ENCODE measurements at regions not wholly inside any gene's neighbourhood (a gene's known extent, or its start where the extent isn't known, plus 50 kb on each side); places are given as distances from the start of the nearest gene placed in this dataset.

DNA sequence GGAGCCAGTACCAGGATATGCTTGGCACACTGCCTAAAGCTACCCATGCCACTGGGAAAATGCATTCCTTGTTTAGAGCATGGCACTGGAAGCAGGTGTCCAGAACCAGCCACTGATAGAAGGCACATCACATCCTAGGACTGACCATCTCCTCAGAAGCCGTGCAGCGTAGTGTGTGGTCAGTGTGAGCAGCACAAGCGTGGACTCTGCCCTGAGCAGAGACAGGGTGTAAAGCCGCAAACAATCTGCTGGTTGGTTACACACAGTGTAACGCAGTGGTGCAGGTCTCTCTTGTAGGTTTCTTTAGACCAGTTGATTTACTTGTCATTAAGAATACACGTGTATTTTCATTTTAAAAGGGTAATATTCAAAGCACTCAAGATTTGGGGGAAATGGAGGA, 377.8 kb upstream of the HS6ST1 start:
- H3K27ac ChIP-seq, result no peak overlapping the region
- H3K27me3 ChIP-seq, result no peaks in the 10 kb centered on the region
- no peaks in the 10 kb centered on the region for H3K36me3 ChIP-seq (ENCODE audit: low read depth, missing control alignments)
- no peak for DNase-seq
- intact Hi-C loops (cut with DNase I; ENCODE audit: low total_unique reads), result no loop called here
- no peaks in the 10 kb centered on the region for H3K4me1 ChIP-seq
- no peaks in the 10 kb centered on the region for H3K9me3 ChIP-seq
- WGBS, 2 donors, result 94% methylated on average over 6 of the region's 6 CpGs
- TF ChIP-seq, protein P1, sequence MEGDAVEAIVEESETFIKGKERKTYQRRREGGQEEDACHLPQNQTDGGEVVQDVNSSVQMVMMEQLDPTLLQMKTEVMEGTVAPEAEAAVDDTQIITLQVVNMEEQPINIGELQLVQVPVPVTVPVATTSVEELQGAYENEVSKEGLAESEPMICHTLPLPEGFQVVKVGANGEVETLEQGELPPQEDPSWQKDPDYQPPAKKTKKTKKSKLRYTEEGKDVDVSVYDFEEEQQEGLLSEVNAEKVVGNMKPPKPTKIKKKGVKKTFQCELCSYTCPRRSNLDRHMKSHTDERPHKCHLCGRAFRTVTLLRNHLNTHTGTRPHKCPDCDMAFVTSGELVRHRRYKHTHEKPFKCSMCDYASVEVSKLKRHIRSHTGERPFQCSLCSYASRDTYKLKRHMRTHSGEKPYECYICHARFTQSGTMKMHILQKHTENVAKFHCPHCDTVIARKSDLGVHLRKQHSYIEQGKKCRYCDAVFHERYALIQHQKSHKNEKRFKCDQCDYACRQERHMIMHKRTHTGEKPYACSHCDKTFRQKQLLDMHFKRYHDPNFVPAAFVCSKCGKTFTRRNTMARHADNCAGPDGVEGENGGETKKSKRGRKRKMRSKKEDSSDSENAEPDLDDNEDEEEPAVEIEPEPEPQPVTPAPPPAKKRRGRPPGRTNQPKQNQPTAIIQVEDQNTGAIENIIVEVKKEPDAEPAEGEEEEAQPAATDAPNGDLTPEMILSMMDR (IDR thresholded peaks at IDR 0.05), result no peak
- no peak for TF ChIP-seq POLR2A (IDR thresholded peaks at IDR 0.05)
- no peak overlapping the region for H3K4me3 ChIP-seq

DNA sequence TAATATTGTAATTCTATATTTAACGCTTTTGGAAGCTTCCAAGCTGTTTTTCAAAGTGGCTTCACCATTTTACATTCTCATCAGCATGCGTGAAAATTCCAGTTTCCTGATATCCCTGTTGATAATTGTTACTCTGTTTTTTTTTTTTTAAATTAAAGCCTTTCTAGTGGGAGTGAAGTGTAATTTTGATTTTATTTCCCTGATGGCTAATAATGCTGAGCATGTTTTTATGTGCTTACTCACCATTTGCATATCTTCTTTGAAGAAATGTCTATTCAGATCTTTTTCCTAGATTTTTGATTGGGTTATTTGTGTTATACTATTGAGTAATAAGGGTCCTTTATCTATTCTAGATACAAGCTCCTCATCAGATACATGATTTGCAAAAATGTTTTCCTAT, 382.8 kb upstream of the HS6ST1 start:
- intact Hi-C loops (cut with DNase I; ENCODE audit: low total_unique reads), result no loop called here
- Histone ChIP-seq H3K4me3 (no peak overlapping the region), H3K4me1 (no peaks in the 10 kb centered on the region), H3K27ac (no peak overlapping the region), H3K36me3 (ENCODE audit: low read depth, missing control alignments) (no peaks in the 10 kb centered on the region), H3K9me3 (no peaks in the 10 kb centered on the region), H3K27me3 (no peaks in the 10 kb centered on the region)
- WGBS, 2 donors, result 93 to 95% methylated on average over 2 of the region's 2 CpGs
- DNase-seq, result no peak
- TF ChIP-seq, protein P1 (IDR thresholded peaks at IDR 0.05), result no peak
- TF ChIP-seq POLR2A (IDR thresholded peaks at IDR 0.05), result no peak

DNA sequence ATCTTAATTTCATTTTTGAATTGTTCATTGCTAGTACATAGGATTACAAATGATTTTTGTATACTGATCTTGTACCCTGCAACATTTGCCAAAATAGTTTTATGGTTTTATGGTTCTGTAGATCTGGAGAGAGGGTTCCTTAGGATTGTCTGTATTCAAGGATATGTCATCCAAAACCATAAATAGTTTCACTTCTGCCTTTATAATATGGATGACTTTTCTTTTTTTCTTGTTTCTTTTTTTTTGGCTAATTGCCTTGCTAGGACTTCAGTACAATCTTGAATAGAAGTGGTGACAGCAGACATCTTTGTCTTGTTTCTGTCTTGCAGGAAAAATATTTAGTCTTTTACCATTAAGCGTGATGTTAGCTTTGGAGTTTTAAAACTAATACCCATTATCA, 383.9 kb upstream of the HS6ST1 start:
- H3K27ac ChIP-seq, result no peak overlapping the region
- WGBS, 2 donors, result 87 to 94% methylated on average over 1 of the region's 1 CpG
- H3K4me1 ChIP-seq, result no peaks in the 10 kb centered on the region
- DNase-seq, result no peak
- TF ChIP-seq POLR2A (IDR thresholded peaks at IDR 0.05), result no peak
- TF ChIP-seq, protein P1 (IDR thresholded peaks at IDR 0.05), result no peak
- no peaks in the 10 kb centered on the region for H3K27me3 ChIP-seq
- H3K36me3 ChIP-seq (ENCODE audit: low read depth, missing control alignments), result no peaks in the 10 kb centered on the region
- intact Hi-C loops (cut with DNase I; ENCODE audit: low total_unique reads), result no loop called here
- no peak overlapping the region for H3K4me3 ChIP-seq
- H3K9me3 ChIP-seq, result no peaks in the 10 kb centered on the region

DNA sequence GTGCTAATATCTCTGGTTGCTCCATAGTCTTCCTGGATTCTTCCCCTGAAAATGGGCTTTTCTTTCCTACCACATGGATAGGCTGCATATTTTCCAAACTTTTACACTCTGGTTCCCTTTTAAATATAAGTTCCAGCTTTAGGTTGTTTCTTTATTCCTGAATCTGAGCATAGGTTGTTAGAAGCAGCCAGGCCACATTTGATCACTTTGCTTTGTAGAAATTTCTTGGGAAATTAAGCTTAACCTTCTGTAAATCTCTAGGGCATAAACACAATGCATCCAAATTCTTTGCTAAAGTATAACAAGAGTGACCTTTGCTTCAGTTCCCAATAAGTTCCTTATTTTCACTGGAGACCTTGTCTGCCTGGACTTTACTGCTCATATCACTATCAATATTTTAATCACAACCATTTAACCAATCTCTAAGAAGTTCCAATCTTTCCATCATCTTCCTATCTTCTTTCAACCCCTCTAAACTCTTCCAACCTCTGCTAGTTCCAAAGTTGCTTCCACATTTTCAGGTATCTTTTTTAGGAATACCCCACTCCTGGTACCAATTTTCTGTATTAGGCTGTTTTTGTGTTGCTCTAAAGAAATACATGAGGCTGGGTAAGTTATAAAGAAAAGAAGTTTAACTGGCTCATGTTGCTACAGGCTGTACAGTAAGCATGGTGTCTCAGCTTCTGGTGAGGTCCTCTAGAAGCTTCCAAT, 389.6 kb upstream of the HS6ST1 start:
- no peaks in the 10 kb centered on the region for H3K36me3 ChIP-seq (ENCODE audit: low read depth, missing control alignments)
- no peak overlapping the region for H3K27ac ChIP-seq
- H3K9me3 ChIP-seq, result no peaks in the 10 kb centered on the region
- no peak for DNase-seq
- H3K4me3 ChIP-seq, result no peak overlapping the region
- no peaks in the 10 kb centered on the region for H3K4me1 ChIP-seq
- intact Hi-C loops (cut with DNase I; ENCODE audit: low total_unique reads), result no loop called here
- no peaks in the 10 kb centered on the region for H3K27me3 ChIP-seq
- no peak for TF ChIP-seq POLR2A (IDR thresholded peaks at IDR 0.05)
- TF ChIP-seq, protein P1 (IDR thresholded peaks at IDR 0.05), result no peak

DNA sequence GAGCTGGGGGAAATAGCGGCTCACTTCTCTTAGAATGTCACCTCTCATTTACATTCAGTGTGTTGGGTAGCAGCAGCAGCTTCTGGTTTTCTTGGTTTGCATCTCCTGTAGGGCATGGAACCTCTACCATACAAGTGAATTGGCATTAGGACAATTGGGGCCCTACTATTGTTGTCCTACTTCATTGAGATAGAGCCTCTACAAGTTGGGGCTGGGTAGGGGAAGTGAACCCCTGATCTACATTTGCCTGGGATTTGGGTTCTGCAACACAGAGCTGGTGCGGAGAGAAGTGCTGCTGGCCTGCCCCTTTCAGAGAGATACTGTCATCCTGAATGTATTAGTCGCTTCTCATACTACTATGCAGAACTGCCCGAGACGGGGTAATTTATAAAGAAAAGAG, 391.6 kb upstream of the HS6ST1 start:
- no peak overlapping the region for H3K4me3 ChIP-seq
- TF ChIP-seq POLR2A (IDR thresholded peaks at IDR 0.05), result no peak
- TF ChIP-seq, protein P1 (IDR thresholded peaks at IDR 0.05), result no peak
- H3K27me3 ChIP-seq, result no peaks in the 10 kb centered on the region
- DNase-seq, result no peak
- H3K27ac ChIP-seq, result no peak overlapping the region
- H3K9me3 ChIP-seq, result no peaks in the 10 kb centered on the region
- WGBS, 2 donors, result 99% methylated on average over 5 of the region's 5 CpGs
- intact Hi-C loops (cut with DNase I; ENCODE audit: low total_unique reads), result no loop called here
- no peaks in the 10 kb centered on the region for H3K36me3 ChIP-seq (ENCODE audit: low read depth, missing control alignments)
- no peaks in the 10 kb centered on the region for H3K4me1 ChIP-seq

Data from testis (tissue), 2 donors.